Endothelial cell of umbilical vein (primary cell): ENCODE measurements at regions not wholly inside any gene's neighbourhood (a gene's known extent, or its start where the extent isn't known, plus 50 kb on each side); places are given as distances from the start of the nearest gene placed in this dataset.
"Not testable (repeated sequence)": the region's sequence is repeated elsewhere in the genome, so short reads cannot be mapped to it uniquely, and the experiment has no call there.

Experiments used
- BruUV-seq: library from RNA; stranded (reverse); fragments of 400-500 nt; replicated peaks from 2 replicates; lab custom pipeline; 2021; lab: Mats Ljungman, UMichigan
- CTCF ChIA-PET: fragments of 300-600, 350-600 bp; sonication (Branson Sonifier 250); formaldehyde crosslinking; loops from one replicate; lab custom pipeline; 2021; ENCODE audit warnings: antibody characterized with exemption, inconsistent platforms; lab: Charles Lee
- POLR2A ChIA-PET: fragments of 300-600, 350-600 bp; sonication (Branson Sonifier 250); formaldehyde crosslinking; loops from one replicate; lab custom pipeline; 2021; ENCODE audit warnings: antibody characterized with exemption, inconsistent platforms; lab: Charles Lee
- DNase-seq: peaks from one replicate; pipeline ENCODE4 v3.0.0-alpha.2; 2011; ENCODE audit warnings: low read depth, low spot score
- FAIRE-seq: peaks from 2 replicates; lab custom pipeline; 2011; peaks lifted over from hg19 to GRCh38; lab: Jason Lieb, UNC
- H2AFZ ChIP-seq: 2 replicates; pipeline ENCODE4 v1.6.0; 2012; ENCODE audit warnings: low read depth, low read length, control low read depth, inconsistent platforms
- H3K27ac ChIP-seq: 2 replicates; pipeline ENCODE4 v1.5.1; 2011; ENCODE audit warnings: low read depth, mild to moderate bottlenecking, control low read depth, low read length, moderate library complexity; ENCODE audit not compliant: insufficient read depth
- H3K27me3 ChIP-seq, 2 experiments: 2 replicates each; pipeline versions ENCODE4 v1.6.0 to v1.6.1; 2011; ENCODE audit warnings: low read length in 2 of 2, mixed read lengths in 1 of 2; ENCODE audit not compliant: control insufficient read depth in 2 of 2, insufficient read depth in 2 of 2
- H3K36me3 ChIP-seq, 2 experiments: 2 replicates in 1 of 2; 3 replicates in 1 of 2; pipeline ENCODE4 v1.5.1; 2011; ENCODE audit warnings: low read length in 2 of 2, mild to moderate bottlenecking in 1 of 2, moderate library complexity in 1 of 2; ENCODE audit not compliant: control insufficient read depth in 2 of 2, insufficient read depth in 2 of 2; ENCODE audit errors: extremely low read depth in 1 of 2
- H3K4me1 ChIP-seq: 3 replicates; pipeline ENCODE4 v1.5.1; 2011; ENCODE audit warnings: mild to moderate bottlenecking, low read length; ENCODE audit not compliant: control insufficient read depth, insufficient read depth; ENCODE audit errors: extremely low read depth
- H3K4me2 ChIP-seq: 2 replicates; pipeline ENCODE4 v1.6.1; 2011; ENCODE audit warnings: low read length, control low read depth, mixed read lengths; ENCODE audit not compliant: insufficient read depth
- H3K4me3 ChIP-seq, 3 experiments: fragments of 200-600 bp in 1 of 3; sonication (generic), shearing (Covaris generic) in 1 of 3; replicated peaks in 1 of 3; 2 replicates each; pipeline ENCODE4 v1.5.1; 2011 to 2016; ENCODE audit warnings: control low read depth in 3 of 3, low read length in 3 of 3, mild to moderate bottlenecking in 2 of 3, inconsistent platforms in 1 of 3, low read depth in 1 of 3, moderate library complexity in 1 of 3; ENCODE audit not compliant: insufficient read depth in 1 of 3
- H3K79me2 ChIP-seq: 2 replicates; pipeline ENCODE4 v1.6.0; 2012; ENCODE audit warnings: low read length, inconsistent platforms; ENCODE audit not compliant: control insufficient read depth, insufficient read depth
- H3K9ac ChIP-seq: replicated peaks from 2 replicates; pipeline ENCODE3; 2011; ENCODE audit warnings: low read length, control low read depth; ENCODE audit not compliant: insufficient read depth; ENCODE audit errors: extremely low read depth
- H3K9me1 ChIP-seq: replicated peaks from 3 replicates; pipeline ENCODE4 v1.6.0; 2011; ENCODE audit warnings: mild to moderate bottlenecking, low read length; ENCODE audit not compliant: control insufficient read depth, insufficient read depth; ENCODE audit errors: extremely low read depth
- H3K9me3 ChIP-seq: replicated peaks from 2 replicates; pipeline ENCODE4 v1.5.1; 2012; ENCODE audit warnings: low read length, inconsistent platforms; ENCODE audit not compliant: control insufficient read depth, insufficient read depth
- H4K20me1 ChIP-seq: replicated peaks from 2 replicates; pipeline ENCODE3; 2011; ENCODE audit warnings: mild to moderate bottlenecking, low read length; ENCODE audit not compliant: control insufficient read depth, insufficient read depth; ENCODE audit errors: extremely low read depth
- dilution Hi-C: fragments of 300-500 bp; cut with MboI; formaldehyde crosslinking; loops from one replicate; pipeline ENCODE4 v1.15.0; 2019; ENCODE audit warnings: low sequenced_read_pairs; ENCODE audit not compliant: extremely low pct_ligation_motif_present
- intact Hi-C: fragments of 100-400 bp; cut with micrococcal nuclease; formaldehyde crosslinking; loops from one replicate; pipeline ENCODE4 v1.10.0; 2022

- intact Hi-C loops = not testable (repeated sequence)
Observed at GRCh38 chr7:104276730-104277129, 51.7 kb upstream of the LHFPL3 start.

More at GRCh38 chr7:104276730-104277129, 51.7 kb upstream of the LHFPL3 start:
- H3K79me2 ChIP-seq, H4K20me1 ChIP-seq, H3K9me1 ChIP-seq, H2AFZ ChIP-seq, dilution Hi-C loops, BruUV-seq, H3K9me3 ChIP-seq, H3K9ac ChIP-seq, H3K4me3 ChIP-seq, H3K4me1 ChIP-seq, FAIRE-seq, H3K27ac ChIP-seq, H3K36me3 ChIP-seq, DNase-seq, H3K4me2 ChIP-seq, POLR2A ChIA-PET, H3K27me3 ChIP-seq, CTCF ChIA-PET: not testable (repeated sequence)
